SJSA1 (cell line): ENCODE measurements at regions not wholly inside any gene's neighbourhood (a gene's known extent, or its start where the extent isn't known, plus 50 kb on each side); places are given as distances from the start of the nearest gene placed in this dataset.

Experiments
- DNase-seq, 2 experiments: peaks; one replicate each; pipeline ENCODE4 v3.0.0-alpha.2; 2015 to 2020; ENCODE audit warnings: low spot score in 2 of 2, low read depth in 1 of 2
- H3K27ac ChIP-seq: fragments of 250-450 bp; sonication (Bioruptor Pico); 2 replicates; pipeline ENCODE4 v1.5.1; 2020; ENCODE audit warnings: mild to moderate bottlenecking, moderate library complexity
- H3K27me3 ChIP-seq: fragments of 250-450 bp; sonication (Bioruptor Pico); replicated peaks from 2 replicates; pipeline ENCODE4 v1.5.1; 2020; ENCODE audit warnings: mild to moderate bottlenecking, moderate library complexity
- H3K36me3 ChIP-seq: fragments of 250-450 bp; sonication (Bioruptor Pico); 2 replicates; pipeline ENCODE4 v1.5.1; 2020; ENCODE audit warnings: mild to moderate bottlenecking
- H3K4me1 ChIP-seq: fragments of 250-450 bp; sonication (Bioruptor Pico); replicated peaks from 2 replicates; pipeline ENCODE4 v1.6.1; 2021; ENCODE audit warnings: mild to moderate bottlenecking
- H3K4me3 ChIP-seq: fragments of 250-450 bp; sonication (Bioruptor Pico); 2 replicates; pipeline ENCODE4 v1.5.1; 2020; ENCODE audit warnings: mild to moderate bottlenecking
- H3K9me3 ChIP-seq: fragments of 250-450 bp; sonication (Bioruptor Pico); replicated peaks from 2 replicates; pipeline ENCODE4 v1.5.1; 2020; ENCODE audit warnings: mild to moderate bottlenecking

DNA sequence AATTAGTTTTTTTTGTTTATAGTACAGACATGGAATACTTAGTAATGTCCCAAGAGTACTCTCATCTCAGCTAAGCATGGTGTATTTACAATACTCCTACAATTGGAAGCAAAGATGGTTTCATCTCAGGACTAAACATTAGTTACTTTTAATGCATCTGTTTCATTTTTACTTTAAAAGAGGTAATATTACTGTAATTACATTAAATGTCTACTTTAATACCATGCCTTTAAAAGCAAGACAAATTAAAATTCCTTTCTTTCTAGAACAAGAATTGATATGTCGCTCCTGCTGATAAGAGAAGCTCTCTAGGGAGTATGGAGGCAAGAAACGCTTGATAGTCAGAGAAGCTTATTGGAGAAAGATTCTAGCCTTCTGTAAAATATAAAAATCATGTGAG is 284.9 kb upstream of the ADAMTS5 start:
- DNase-seq, result no peak

DNA sequence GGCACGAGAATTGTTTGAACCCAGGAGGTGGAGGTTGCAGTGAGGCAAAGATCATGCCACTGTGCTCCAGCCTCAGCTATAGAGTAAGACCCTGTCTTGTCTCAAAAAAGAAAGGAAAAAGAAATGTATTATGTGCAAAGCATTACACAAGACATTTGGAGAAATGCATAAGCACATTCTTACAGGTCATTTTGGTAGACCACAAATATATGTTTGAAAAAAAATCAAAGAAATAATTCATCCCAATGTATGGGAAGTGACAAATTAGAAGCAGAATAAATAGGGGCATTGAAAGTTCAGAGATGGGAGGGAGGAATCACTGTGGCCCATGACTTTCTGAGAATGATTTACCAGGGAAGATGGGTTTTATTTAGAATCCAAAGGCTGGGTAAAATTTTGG is 283.5 kb upstream of the ADAMTS5 start:
- Histone ChIP-seq H3K27ac (no peak overlapping the region), H3K36me3 (no peaks in the 10 kb centered on the region), H3K4me1 (peaks cover 10% of the 10 kb centered on the region), H3K9me3 (no peaks in the 10 kb centered on the region), H3K27me3 (no peaks in the 10 kb centered on the region), H3K4me3 (no peak overlapping the region)
- DNase-seq, result no peak

More for the DNA sequence above, 284.9 kb upstream of the ADAMTS5 start:
- H3K9me3 ChIP-seq, result no peaks in the 10 kb centered on the region
- no peak overlapping the region for H3K4me3 ChIP-seq
- peaks cover 5% of the 10 kb centered on the region for H3K4me1 ChIP-seq
- H3K27me3 ChIP-seq, result no peaks in the 10 kb centered on the region
- no peaks in the 10 kb centered on the region for H3K36me3 ChIP-seq
- no peak overlapping the region for H3K27ac ChIP-seq

DNA sequence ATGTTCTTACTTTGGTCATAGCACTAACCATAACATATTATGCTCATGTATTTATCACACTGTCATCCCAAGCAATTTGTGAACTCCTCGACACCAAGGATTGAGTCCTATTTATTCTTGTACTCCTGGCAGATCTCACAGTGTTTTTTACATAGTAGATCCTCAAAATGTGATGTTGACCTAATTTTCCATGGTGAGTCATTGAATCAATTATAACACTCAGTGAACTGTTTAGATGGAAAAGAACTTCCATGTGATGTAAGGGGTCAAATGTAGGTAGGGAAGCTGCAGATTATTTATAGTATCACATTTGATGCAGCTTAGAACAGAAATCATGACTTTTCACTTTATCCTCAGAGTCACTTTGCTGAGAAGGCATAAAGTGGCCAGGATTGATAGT is 281.9 kb upstream of the ADAMTS5 start:
- Histone ChIP-seq H3K4me1 (peaks cover 10% of the 10 kb centered on the region), H3K9me3 (no peaks in the 10 kb centered on the region), H3K4me3 (no peak overlapping the region), H3K27me3 (no peaks in the 10 kb centered on the region), H3K36me3 (no peaks in the 10 kb centered on the region), H3K27ac (no peak overlapping the region)
- DNase-seq, result no peak

DNA sequence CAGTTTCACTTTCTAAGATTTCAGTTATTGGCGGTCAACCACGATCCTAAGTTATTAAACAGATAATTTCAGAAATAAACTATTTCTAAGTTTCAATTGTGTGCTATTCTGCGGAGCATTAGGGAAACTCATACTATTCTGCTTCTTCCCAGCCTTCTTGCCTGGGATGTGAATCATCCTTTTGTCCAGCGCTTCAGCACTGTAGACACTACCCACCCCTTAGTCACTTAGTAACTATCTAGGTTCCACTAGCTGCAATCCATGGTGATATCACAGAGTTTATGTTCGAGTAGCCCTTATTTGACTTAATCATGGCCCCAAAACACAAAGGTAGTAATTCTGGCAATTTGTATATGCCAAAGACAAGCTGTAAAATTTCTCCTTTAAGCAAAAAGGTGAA is 279.9 kb upstream of the ADAMTS5 start:
- H3K27me3 ChIP-seq, result no peaks in the 10 kb centered on the region
- peak overlapping the region; percentile 10; the same call in 1 of the 2 replicates for H3K4me3 ChIP-seq
- H3K36me3 ChIP-seq, result no peaks in the 10 kb centered on the region
- peak in 1 of 2 experiments; percentile 46 for DNase-seq
- H3K27ac ChIP-seq, result peak overlapping the region; percentile 33
- no peaks in the 10 kb centered on the region for H3K9me3 ChIP-seq
- H3K4me1 ChIP-seq, result peaks cover 10% of the 10 kb centered on the region

DNA sequence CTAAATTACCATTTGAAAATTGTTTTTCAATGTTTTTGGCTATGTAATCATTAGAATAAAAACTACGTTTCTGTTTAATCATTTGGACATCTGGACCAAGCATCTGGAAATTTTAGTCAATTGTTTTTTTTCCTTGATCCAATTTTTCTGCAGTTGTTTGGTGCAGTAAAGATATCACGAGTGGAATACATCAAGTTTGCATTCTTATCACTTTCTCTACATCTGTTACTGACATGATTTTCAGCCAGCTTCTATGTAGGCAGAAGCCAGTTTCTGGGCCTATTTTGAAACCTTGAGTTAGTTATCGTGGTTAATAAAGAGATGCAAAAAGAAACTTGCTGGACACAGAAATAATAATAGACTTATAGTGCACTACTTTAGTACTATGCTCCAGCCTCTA is 277.9 kb upstream of the ADAMTS5 start:
- H3K4me3 ChIP-seq, result no peak overlapping the region
- no peak for DNase-seq
- no peaks in the 10 kb centered on the region for H3K9me3 ChIP-seq
- H3K36me3 ChIP-seq, result no peaks in the 10 kb centered on the region
- peaks cover 10% of the 10 kb centered on the region for H3K4me1 ChIP-seq
- H3K27ac ChIP-seq, result no peak overlapping the region
- H3K27me3 ChIP-seq, result no peaks in the 10 kb centered on the region

DNA sequence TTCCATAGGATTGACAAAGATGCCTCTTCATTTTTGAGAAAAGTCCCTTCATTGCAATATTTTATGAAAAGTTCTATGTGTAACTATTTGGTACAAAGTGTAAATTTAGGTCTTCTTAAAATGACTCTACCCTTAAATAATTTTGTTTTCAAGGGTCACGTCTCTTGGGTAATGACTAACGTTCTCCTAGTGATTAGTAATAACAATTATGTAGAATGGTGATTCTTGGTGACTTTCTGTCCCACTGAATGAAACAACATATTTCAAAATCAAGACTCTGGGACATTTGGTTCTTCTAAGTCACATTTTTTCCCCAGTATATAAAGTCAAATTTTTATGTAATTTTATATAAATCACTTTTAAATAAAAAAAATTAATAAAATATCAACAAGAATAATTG is 277.5 kb upstream of the ADAMTS5 start:
- DNase-seq, result no peak
- Histone ChIP-seq H3K36me3 (no peaks in the 10 kb centered on the region), H3K4me3 (no peak overlapping the region), H3K27me3 (no peaks in the 10 kb centered on the region), H3K9me3 (no peaks in the 10 kb centered on the region), H3K4me1 (peaks cover 10% of the 10 kb centered on the region), H3K27ac (no peak overlapping the region)

DNA sequence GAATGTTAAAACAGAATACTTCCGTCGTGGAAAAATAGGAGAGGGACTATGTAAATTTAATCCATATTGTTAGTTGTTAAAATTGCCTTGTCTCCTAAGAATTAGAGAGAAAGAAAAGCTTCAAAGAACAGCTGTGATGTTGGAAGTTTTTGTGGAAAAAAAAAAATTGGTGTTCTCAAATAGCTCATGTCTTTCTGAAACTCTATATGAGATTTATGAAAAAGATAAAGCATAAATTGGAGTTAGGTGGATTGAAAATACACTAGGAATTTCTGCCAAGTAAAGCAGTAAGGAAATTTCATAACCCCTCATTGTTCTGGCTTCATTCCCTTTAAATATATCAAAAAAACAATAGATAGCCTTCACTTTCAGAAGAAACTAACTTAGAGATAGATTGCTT is 274.0 kb upstream of the ADAMTS5 start:
- H3K27me3 ChIP-seq, result no peaks in the 10 kb centered on the region
- no peaks in the 10 kb centered on the region for H3K36me3 ChIP-seq
- no peak for DNase-seq

DNA sequence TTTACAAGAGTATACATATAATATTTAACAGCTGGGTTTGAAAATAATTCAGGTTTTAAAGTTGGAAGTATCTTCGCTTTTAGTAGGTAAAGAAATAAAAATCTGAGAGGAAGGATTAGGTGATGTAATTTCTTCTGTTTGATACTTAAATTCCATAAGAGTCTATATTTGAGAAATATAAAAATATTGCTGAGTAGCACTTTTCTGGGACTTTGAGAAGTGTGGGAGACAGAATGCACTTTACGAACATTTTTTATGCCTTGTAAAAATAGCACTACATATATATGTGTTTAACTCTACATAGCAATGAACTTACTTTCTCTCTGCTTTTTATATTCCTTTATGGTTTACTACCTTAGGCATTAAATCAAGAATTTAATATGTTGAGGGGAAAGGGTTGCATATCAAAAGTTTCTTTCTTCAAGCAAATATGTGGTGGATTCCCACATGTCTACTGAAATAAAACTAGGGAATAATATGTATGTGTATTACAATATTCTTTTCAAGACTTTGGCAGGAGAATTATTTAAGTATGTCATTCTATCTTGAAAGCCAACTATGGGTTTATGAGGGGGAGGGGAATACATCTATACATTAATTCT is 266.7 kb upstream of the ADAMTS5 start:
- H3K4me1 ChIP-seq, result no peaks in the 10 kb centered on the region
- no peak overlapping the region for H3K27ac ChIP-seq
- no peak overlapping the region for H3K4me3 ChIP-seq
- H3K36me3 ChIP-seq, result no peaks in the 10 kb centered on the region
- no peaks in the 10 kb centered on the region for H3K9me3 ChIP-seq
- H3K27me3 ChIP-seq, result no peaks in the 10 kb centered on the region
- no peak for DNase-seq

More for the DNA sequence above, 274.0 kb upstream of the ADAMTS5 start:
- Histone ChIP-seq H3K9me3 (no peaks in the 10 kb centered on the region), H3K4me3 (no peak overlapping the region), H3K4me1 (no peaks in the 10 kb centered on the region), H3K27ac (no peak overlapping the region)

DNA sequence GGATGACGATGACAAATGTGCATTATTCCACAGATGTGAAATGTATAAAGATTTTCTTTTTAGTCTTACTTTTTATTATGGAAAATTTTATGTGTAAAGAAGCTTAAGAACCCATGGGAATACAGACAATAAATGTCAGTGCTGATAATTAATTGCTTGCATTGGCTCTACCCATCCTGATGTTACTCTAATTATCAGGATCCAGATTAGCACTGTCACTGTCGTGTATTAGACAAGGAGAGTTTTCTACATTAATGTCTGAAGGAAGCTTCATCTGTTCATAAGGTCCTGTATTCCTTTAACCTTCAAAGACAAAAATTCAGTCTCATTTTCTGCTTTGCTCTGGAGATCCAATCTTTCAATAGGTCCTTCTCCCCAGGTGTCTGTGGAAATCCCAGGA is 259.1 kb upstream of the ADAMTS5 start:
- H3K9me3 ChIP-seq, result no peaks in the 10 kb centered on the region
- no peak overlapping the region for H3K4me3 ChIP-seq
- no peak for DNase-seq
- peak overlapping the region; percentile 40; the same call in 1 of the 2 replicates for H3K27ac ChIP-seq
- no peaks in the 10 kb centered on the region for H3K27me3 ChIP-seq
- peaks cover 17% of the 10 kb centered on the region for H3K4me1 ChIP-seq
- H3K36me3 ChIP-seq, result no peaks in the 10 kb centered on the region

DNA sequence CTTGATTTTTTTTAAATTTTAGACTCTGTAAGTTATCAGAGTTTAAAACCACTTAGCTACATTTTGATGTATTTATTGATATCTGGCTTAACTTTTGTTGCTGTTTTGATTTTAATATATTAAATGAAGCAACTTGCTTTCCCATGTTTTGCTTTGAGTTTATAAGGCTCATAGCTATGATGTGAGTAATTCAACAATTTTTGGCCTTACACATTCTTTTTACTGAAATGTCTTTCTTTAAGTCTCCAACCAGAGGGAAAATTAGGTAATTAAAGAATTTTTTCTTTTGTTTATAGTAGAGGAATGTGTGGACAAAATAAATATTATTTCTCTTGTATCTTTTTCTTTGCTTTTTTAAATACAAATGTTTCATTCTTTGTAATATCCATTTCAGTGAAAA is 258.3 kb upstream of the ADAMTS5 start:
- Histone ChIP-seq H3K4me1 (peaks cover 17% of the 10 kb centered on the region), H3K4me3 (no peak overlapping the region), H3K9me3 (no peaks in the 10 kb centered on the region), H3K27ac (peak overlapping the region; percentile 40), H3K27me3 (no peaks in the 10 kb centered on the region), H3K36me3 (no peaks in the 10 kb centered on the region)
- DNase-seq, result peak in 1 of 2 experiments; percentile 33

DNA sequence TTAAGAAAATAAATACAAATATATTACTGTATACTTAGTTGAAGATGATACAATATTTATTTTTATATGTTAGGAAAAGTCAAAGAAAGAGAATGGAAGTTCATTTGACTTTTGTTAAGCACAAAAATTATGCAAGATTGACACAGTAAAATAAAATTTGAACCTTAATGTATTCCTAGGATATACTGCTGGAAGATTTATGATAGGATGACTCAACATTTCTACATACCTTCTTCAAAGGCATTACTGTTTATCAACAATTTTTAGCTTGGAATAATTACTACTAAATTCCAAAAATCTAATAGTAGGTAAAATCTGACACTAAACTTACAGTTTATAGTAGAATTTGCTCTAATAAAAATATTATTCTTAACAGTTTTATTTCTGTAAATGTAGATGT is 257.3 kb upstream of the ADAMTS5 start:
- H3K27me3 ChIP-seq, result no peaks in the 10 kb centered on the region
- no peak overlapping the region for H3K4me3 ChIP-seq
- no peaks in the 10 kb centered on the region for H3K9me3 ChIP-seq
- no peaks in the 10 kb centered on the region for H3K36me3 ChIP-seq
- peaks cover 17% of the 10 kb centered on the region for H3K4me1 ChIP-seq
- H3K27ac ChIP-seq, result no peak overlapping the region
- DNase-seq, result no peak

DNA sequence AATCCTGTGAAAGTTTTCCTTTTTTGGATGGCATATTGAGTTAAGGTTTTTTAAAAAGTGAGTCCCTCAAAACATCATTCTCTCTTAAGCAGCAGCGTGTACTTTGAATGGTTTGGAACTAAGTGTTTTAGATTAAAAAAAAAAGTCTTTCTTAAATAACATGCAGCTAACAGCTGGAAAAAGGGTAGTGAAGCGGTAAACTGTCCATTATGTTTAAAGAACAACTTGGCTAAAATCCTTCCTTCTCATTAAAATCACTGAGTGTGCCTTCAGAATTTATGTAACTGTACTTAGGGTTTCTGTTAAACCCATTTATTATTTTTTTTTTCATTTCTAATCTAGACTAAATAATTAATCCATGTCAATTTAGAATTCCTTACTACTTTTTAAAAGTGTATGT is 254.2 kb upstream of the ADAMTS5 start:
- Histone ChIP-seq H3K27me3 (no peaks in the 10 kb centered on the region), H3K4me1 (peaks cover 15% of the 10 kb centered on the region), H3K36me3 (no peaks in the 10 kb centered on the region), H3K27ac (no peak overlapping the region), H3K4me3 (no peak overlapping the region), H3K9me3 (no peaks in the 10 kb centered on the region)
- DNase-seq, result no peak

DNA sequence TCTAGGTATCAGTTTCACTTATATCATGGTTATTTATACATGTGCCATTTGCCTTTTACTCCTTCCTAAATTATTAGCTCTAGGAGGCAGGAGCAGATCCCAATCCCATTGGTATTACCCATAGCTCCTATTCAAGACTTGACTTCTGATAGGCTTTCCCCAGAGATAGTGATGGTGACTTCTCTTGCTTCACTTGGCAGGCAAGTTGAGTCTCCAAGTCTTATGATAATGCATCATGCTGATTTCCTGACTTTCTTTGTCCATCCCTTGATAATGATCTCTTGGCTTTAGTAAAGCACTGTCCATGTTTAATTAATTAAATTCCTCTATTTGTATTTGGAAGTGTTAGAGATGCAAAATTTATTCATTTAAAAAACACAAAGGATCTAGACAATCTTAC is 253.5 kb upstream of the ADAMTS5 start:
- H3K27me3 ChIP-seq, result no peaks in the 10 kb centered on the region
- no peak overlapping the region for H3K27ac ChIP-seq
- H3K4me1 ChIP-seq, result peaks cover 8% of the 10 kb centered on the region
- DNase-seq, result no peak
- no peaks in the 10 kb centered on the region for H3K36me3 ChIP-seq
- no peak overlapping the region for H3K4me3 ChIP-seq
- H3K9me3 ChIP-seq, result no peaks in the 10 kb centered on the region

DNA sequence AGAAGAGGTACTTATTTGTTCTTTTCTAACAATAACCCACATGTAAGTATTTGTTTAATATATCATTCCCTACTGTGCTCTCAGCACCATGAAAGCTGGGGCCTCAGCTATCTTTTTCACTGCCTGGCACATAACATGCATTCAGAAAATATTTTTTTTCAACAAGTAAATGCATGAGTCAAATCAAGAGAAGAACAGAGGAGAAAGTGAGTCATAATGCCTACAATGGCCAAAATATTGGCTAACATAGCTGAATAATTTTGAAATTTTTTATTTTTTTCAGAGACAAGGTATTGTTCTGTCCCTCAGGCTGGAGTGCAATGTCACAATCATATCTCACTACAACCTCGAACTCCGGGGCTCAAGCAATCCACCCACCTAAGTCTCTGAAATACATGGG is 252.2 kb upstream of the ADAMTS5 start:
- Histone ChIP-seq H3K27me3 (no peaks in the 10 kb centered on the region), H3K9me3 (no peaks in the 10 kb centered on the region), H3K4me3 (no peak overlapping the region), H3K27ac (no peak overlapping the region), H3K36me3 (no peaks in the 10 kb centered on the region), H3K4me1 (0 out of 2 replicates have a peak, but pooled peaks cover 3% of the 10 kb centered on the region)
- DNase-seq, result no peak

DNA sequence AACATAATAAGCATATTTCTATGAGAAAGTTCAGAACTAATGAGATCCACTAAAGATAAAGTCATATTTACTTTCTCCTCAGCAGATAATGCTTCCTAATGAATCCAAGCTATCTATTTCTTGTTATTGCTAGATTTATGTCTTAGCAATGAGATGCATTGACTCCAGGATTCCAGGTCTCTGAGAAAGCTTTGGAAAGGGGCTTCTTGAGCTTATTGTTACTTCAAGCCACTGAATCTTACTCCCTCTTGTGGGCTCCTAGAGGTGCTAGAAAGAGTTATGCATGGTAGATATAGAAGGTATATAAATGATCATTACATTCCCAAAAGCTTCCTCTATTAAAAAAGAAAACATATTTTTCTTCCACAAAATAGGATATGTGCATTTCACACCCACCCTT is 246.4 kb upstream of the ADAMTS5 start:
- Histone ChIP-seq H3K27ac (no peak overlapping the region), H3K27me3 (no peaks in the 10 kb centered on the region), H3K4me1 (no peaks in the 10 kb centered on the region), H3K9me3 (no peaks in the 10 kb centered on the region), H3K4me3 (no peak overlapping the region), H3K36me3 (no peaks in the 10 kb centered on the region)
- no peak for DNase-seq
